Stimulated activated effector memory CD8-positive, alpha-beta T cell treated with anti-CD3 and anti-CD28 coated beads, Interleukin-12 subunit alpha, Interleukin-12 subunit beta, amount 100 ng/mL, for 72 hours (primary cell): ENCODE measurements at regions not wholly inside any gene's neighbourhood (a gene's known extent, or its start where the extent isn't known, plus 50 kb on each side); places are given as distances from the start of the nearest gene placed in this dataset.

Source experiments
- ATAC-seq: fragments of 150-1000 bp; cut with Tn5 transposase; 2 replicates; pipeline ENCODE4 v1.10.0; 2021
- DNase-seq, 2 donors: peaks; one replicate each; pipeline ENCODE4 v3.0.0; 2021 to 2022; ENCODE audit warnings: low spot score in 2 of 2
- H3K27ac Mint-ChIP-seq: one replicate; pipeline ENCODE4 v1.8.0; 2022; ENCODE audit warnings: mild to moderate bottlenecking, mixed read lengths
- H3K36me3 Mint-ChIP-seq: one replicate; pipeline ENCODE4 v1.8.0; 2022; ENCODE audit warnings: mild to moderate bottlenecking, mixed read lengths
- H3K4me1 Mint-ChIP-seq: one replicate; pipeline ENCODE4 v1.8.0; 2022; ENCODE audit warnings: mixed read lengths
- H3K4me3 Mint-ChIP-seq: one replicate; pipeline ENCODE4 v1.8.0; 2022; ENCODE audit warnings: mild to moderate bottlenecking, mixed read lengths
- H3K9me3 Mint-ChIP-seq: one replicate; pipeline ENCODE4 v1.8.0; 2022; ENCODE audit warnings: mixed read lengths

GRCh38 chr10:117928281-117928680 is 118.5 kb downstream of the RAB11FIP2 start:
- Mint-ChIP-seq H3K27ac (no peak overlapping the region), H3K36me3 (no peaks in the 10 kb centered on the region), H3K4me1 (no peaks in the 10 kb centered on the region), H3K4me3 (no peak overlapping the region), H3K9me3 (no peaks in the 10 kb centered on the region)
- no peak for DNase-seq
- ATAC-seq: no peak

GRCh38 chr10:117928741-117929140 is 118.0 kb downstream of the RAB11FIP2 start:
- Mint-ChIP-seq H3K36me3 (no peaks in the 10 kb centered on the region), H3K4me1 (no peaks in the 10 kb centered on the region), H3K27ac (no peak overlapping the region), H3K9me3 (no peaks in the 10 kb centered on the region), H3K4me3 (no peak overlapping the region)
- no peak for DNase-seq
- ATAC-seq: no peak

- no peaks in the 10 kb centered on the region for H3K36me3 Mint-ChIP-seq
These were observed 117.2 kb downstream of the RAB11FIP2 start for GRCh38 chr10:117929327-117930067.

GRCh38 chr10:117931078-117931477 is 115.7 kb downstream of the RAB11FIP2 start:
- DNase-seq: no peak
- no peak for ATAC-seq
- Mint-ChIP-seq H3K4me1 (no peaks in the 10 kb centered on the region), H3K27ac (no peak overlapping the region), H3K4me3 (no peak overlapping the region), H3K36me3 (no peaks in the 10 kb centered on the region), H3K9me3 (no peaks in the 10 kb centered on the region)

More at GRCh38 chr10:117929327-117930067, 117.2 kb downstream of the RAB11FIP2 start:
- no peak for DNase-seq
- Mint-ChIP-seq H3K4me1 (no peaks in the 10 kb centered on the region), H3K27ac (no peak overlapping the region), H3K9me3 (no peaks in the 10 kb centered on the region), H3K4me3 (no peak overlapping the region)
- ATAC-seq: no peak

GRCh38 chr10:117933036-117933435 is 113.7 kb downstream of the RAB11FIP2 start:
- Mint-ChIP-seq H3K27ac (no peak overlapping the region), H3K4me1 (no peaks in the 10 kb centered on the region), H3K9me3 (no peaks in the 10 kb centered on the region), H3K36me3 (no peaks in the 10 kb centered on the region), H3K4me3 (no peak overlapping the region)
- DNase-seq: no peak
- ATAC-seq: no peak

- DNase-seq (no peak), ATAC-seq (no peak)
- H3K4me3 Mint-ChIP-seq: no peak overlapping the region
- no peak overlapping the region for H3K27ac Mint-ChIP-seq
- no peaks in the 10 kb centered on the region for H3K4me1 Mint-ChIP-seq
- H3K36me3 Mint-ChIP-seq: no peaks in the 10 kb centered on the region
- H3K9me3 Mint-ChIP-seq: no peaks in the 10 kb centered on the region
These were observed 112.3 kb downstream of the RAB11FIP2 start for GRCh38 chr10:117934477-117934876.

GRCh38 chr10:117936141-117936540 is 110.6 kb downstream of the RAB11FIP2 start:
- no peaks in the 10 kb centered on the region for H3K4me1 Mint-ChIP-seq
- DNase-seq: no peak
- no peak overlapping the region for H3K4me3 Mint-ChIP-seq
- no peaks in the 10 kb centered on the region for H3K36me3 Mint-ChIP-seq
- no peak for ATAC-seq
- no peaks in the 10 kb centered on the region for H3K9me3 Mint-ChIP-seq
- no peak overlapping the region for H3K27ac Mint-ChIP-seq

GRCh38 chr10:117936566-117936965 is 110.2 kb downstream of the RAB11FIP2 start:
- DNase-seq: no peak
- Mint-ChIP-seq H3K4me1 (no peaks in the 10 kb centered on the region), H3K9me3 (no peaks in the 10 kb centered on the region), H3K36me3 (no peaks in the 10 kb centered on the region), H3K27ac (no peak overlapping the region), H3K4me3 (no peak overlapping the region)
- no peak for ATAC-seq

GRCh38 chr10:117936976-117937375 is 109.8 kb downstream of the RAB11FIP2 start:
- no peaks in the 10 kb centered on the region for H3K9me3 Mint-ChIP-seq

GRCh38 chr10:117938104-117938503 is 108.6 kb downstream of the RAB11FIP2 start:
- no peaks in the 10 kb centered on the region for H3K9me3 Mint-ChIP-seq
- no peaks in the 10 kb centered on the region for H3K36me3 Mint-ChIP-seq
- H3K4me3 Mint-ChIP-seq: no peak overlapping the region
- H3K4me1 Mint-ChIP-seq: no peaks in the 10 kb centered on the region
- ATAC-seq: no peak
- DNase-seq: no peak
- H3K27ac Mint-ChIP-seq: no peak overlapping the region

More at GRCh38 chr10:117936976-117937375, 109.8 kb downstream of the RAB11FIP2 start:
- no peak overlapping the region for H3K4me3 Mint-ChIP-seq
- H3K27ac Mint-ChIP-seq: no peak overlapping the region
- H3K36me3 Mint-ChIP-seq: no peaks in the 10 kb centered on the region
- no peak for ATAC-seq
- no peak for DNase-seq
- H3K4me1 Mint-ChIP-seq: no peaks in the 10 kb centered on the region

GRCh38 chr10:117942226-117942625 is 104.5 kb downstream of the RAB11FIP2 start:
- no peaks in the 10 kb centered on the region for H3K4me1 Mint-ChIP-seq
- no peak for ATAC-seq
- H3K9me3 Mint-ChIP-seq: no peaks in the 10 kb centered on the region
- no peak overlapping the region for H3K27ac Mint-ChIP-seq
- H3K36me3 Mint-ChIP-seq: no peaks in the 10 kb centered on the region
- no peak for DNase-seq
- no peak overlapping the region for H3K4me3 Mint-ChIP-seq

GRCh38 chr10:117944676-117945447 is 101.9 kb downstream of the RAB11FIP2 start:
- DNase-seq: no peak
- H3K9me3 Mint-ChIP-seq: no peaks in the 10 kb centered on the region
- no peak overlapping the region for H3K4me3 Mint-ChIP-seq
- no peak overlapping the region for H3K27ac Mint-ChIP-seq
- no peaks in the 10 kb centered on the region for H3K4me1 Mint-ChIP-seq
- peak; percentile 48 for ATAC-seq
- H3K36me3 Mint-ChIP-seq: no peaks in the 10 kb centered on the region

- no peaks in the 10 kb centered on the region for H3K9me3 Mint-ChIP-seq
- DNase-seq (no peak), ATAC-seq (no peak)
- H3K4me3 Mint-ChIP-seq: no peak overlapping the region
- H3K4me1 Mint-ChIP-seq: no peaks in the 10 kb centered on the region
- H3K27ac Mint-ChIP-seq: no peak overlapping the region
- H3K36me3 Mint-ChIP-seq: no peaks in the 10 kb centered on the region
These were observed 101.1 kb downstream of the RAB11FIP2 start for GRCh38 chr10:117945651-117946050.

- Mint-ChIP-seq H3K27ac (no peak overlapping the region), H3K4me1 (no peaks in the 10 kb centered on the region), H3K36me3 (no peaks in the 10 kb centered on the region), H3K9me3 (no peaks in the 10 kb centered on the region), H3K4me3 (no peak overlapping the region)
- ATAC-seq (no peak), DNase-seq (no peak)
These were observed 100.1 kb downstream of the RAB11FIP2 start for GRCh38 chr10:117946525-117947070.

- H3K36me3 Mint-ChIP-seq: no peaks in the 10 kb centered on the region
- ATAC-seq (no peak), DNase-seq (no peak)
- no peak overlapping the region for H3K27ac Mint-ChIP-seq
- H3K4me3 Mint-ChIP-seq: no peak overlapping the region
- H3K4me1 Mint-ChIP-seq: no peaks in the 10 kb centered on the region
- no peaks in the 10 kb centered on the region for H3K9me3 Mint-ChIP-seq
These were observed 98.2 kb downstream of the RAB11FIP2 start for GRCh38 chr10:117948493-117948892.

GRCh38 chr10:117950408-117950807 is 96.3 kb downstream of the RAB11FIP2 start:
- H3K4me3 Mint-ChIP-seq: no peak overlapping the region
- H3K9me3 Mint-ChIP-seq: no peaks in the 10 kb centered on the region
- ATAC-seq (no peak), DNase-seq (no peak)
- no peaks in the 10 kb centered on the region for H3K4me1 Mint-ChIP-seq
- no peaks in the 10 kb centered on the region for H3K36me3 Mint-ChIP-seq
- no peak overlapping the region for H3K27ac Mint-ChIP-seq
